Omental fat pad (tissue), 3 donors: ENCODE measurements at regions not wholly inside any gene's neighbourhood (a gene's known extent, or its start where the extent isn't known, plus 50 kb on each side); places are given as distances from the start of the nearest gene placed in this dataset. TPM values are rescaled to one million over a fixed set of nuclear protein-coding genes. Genes with fewer than 3 reads are reported as not detected.

ENCODE experiments used
- ATAC-seq: fragments of 150-250 bp; one replicate; pipeline ENCODE4 v1.9.1; 2016; ENCODE audit warnings: mild to moderate bottlenecking, moderate library complexity; ENCODE audit not compliant: low FRiP score
- DNase-seq: peaks from one replicate; pipeline ENCODE4 v3.0.0-alpha.2; 2019; ENCODE audit warnings: low spot score
- CTCF ChIP-seq, 3 donors: fragments of 450-650 bp; IDR thresholded peaks; one replicate each; pipeline ENCODE4 v1.5.1; 2016 to 2017; ENCODE audit warnings: antibody characterized with exemption in 3 of 3, mild to moderate bottlenecking in 3 of 3, moderate library complexity in 2 of 3
- small RNA-seq: library from RNA; depleted of rRNA; stranded (forward); fragments of <200 nt; gene quantifications from one replicate; pipeline ENCODE3, GENCODE V24; 2016

GRCh38 chr7:4626318-4626845 lies 55.7 kb upstream of the FOXK1 start:
- no peak for TF ChIP-seq CTCF (IDR thresholded peaks at IDR 0.05)
- no peak for ATAC-seq
- DNase-seq = no peak

GRCh38 chr7:4629287-4629895 lies 52.7 kb upstream of the FOXK1 start:
- no peak for DNase-seq
- TF ChIP-seq CTCF (IDR thresholded peaks at IDR 0.05) = no peak
- ATAC-seq = no peak

- peak in 1 of 3 donors; percentile 45 for TF ChIP-seq CTCF (IDR thresholded peaks at IDR 0.05)
- DNase-seq (peak; percentile 50), ATAC-seq (peak; percentile 98)
Observed at GRCh38 chr7:4631380-4632179, 50.5 kb upstream of the FOXK1 start.

Small RNA genes lying in the stretch of these regions (small RNA-seq; reads per million reads assigned to genes)
- gene CYP3A54P = not detected
